CD14-positive monocyte (primary cell): ENCODE measurements at regions not wholly inside any gene's neighbourhood (a gene's known extent, or its start where the extent isn't known, plus 50 kb on each side); places are given as distances from the start of the nearest gene placed in this dataset.
A peak's percentile ranks its signal among the peaks of the same experiment; 100 is the strongest.
"Not testable (repeated sequence)": the region's sequence is repeated elsewhere in the genome, so short reads cannot be mapped to it uniquely, and the experiment has no call there.

Source experiments
- DNase-seq, 3 donors: peaks; one replicate each; pipeline ENCODE4 v3.0.0-alpha.2; 2011 to 2022
- H2AFZ ChIP-seq: 2 replicates; pipeline ENCODE4 v1.6.0; 2012; ENCODE audit warnings: mild to moderate bottlenecking, low read depth, low read length, inconsistent platforms; ENCODE audit not compliant: insufficient read depth, poor library complexity, severe bottlenecking
- H3K27ac ChIP-seq, 2 donors: 1 replicate in 1 of 2; 2 replicates in 1 of 2; pipeline ENCODE4 v1.5.1; 2012 to 2013; ENCODE audit warnings: low read length in 2 of 2, control low read depth in 1 of 2, inconsistent platforms in 1 of 2, low read depth in 1 of 2, mild to moderate bottlenecking in 1 of 2
- H3K27me3 ChIP-seq, 2 donors: one replicate each; pipeline versions ENCODE4 v1.6.0 to v1.6.1; 2011 to 2013; ENCODE audit warnings: low read length in 2 of 2; ENCODE audit not compliant: control insufficient read depth in 2 of 2, insufficient read depth in 2 of 2
- H3K36me3 ChIP-seq, 2 donors: replicated peaks in 1 of 2; 1 replicate in 1 of 2; 2 replicates in 1 of 2; pipeline versions ENCODE4 v1.5.1 to v1.6.1; 2012 to 2013; ENCODE audit warnings: low read length in 2 of 2, control low read depth in 1 of 2, inconsistent platforms in 1 of 2, mild to moderate bottlenecking in 1 of 2; ENCODE audit not compliant: insufficient read depth in 2 of 2, control insufficient read depth in 1 of 2
- H3K4me1 ChIP-seq, 2 donors: 1 replicate in 1 of 2; 2 replicates in 1 of 2; pipeline versions ENCODE4 v1.5.1 to v1.6.1; 2012 to 2013; ENCODE audit warnings: low read length in 2 of 2, control low read depth in 1 of 2, inconsistent platforms in 1 of 2, mild to moderate bottlenecking in 1 of 2, moderate library complexity in 1 of 2; ENCODE audit not compliant: insufficient read depth in 2 of 2, control insufficient read depth in 1 of 2
- H3K4me2 ChIP-seq: replicated peaks from 2 replicates; pipeline ENCODE3; 2012; ENCODE audit warnings: low read length, moderate library complexity, mild to moderate bottlenecking; ENCODE audit not compliant: poor library complexity, severe bottlenecking; ENCODE audit errors: extremely low read depth
- H3K4me3 ChIP-seq, 3 experiments: fragments of 200-600 bp in 1 of 3; sonication (generic) in 1 of 3; replicated peaks in 1 of 3; 1 replicate in 2 of 3; 2 replicates in 1 of 3; pipeline ENCODE4 v1.5.1; 2011 to 2013; ENCODE audit warnings: low read length in 3 of 3, mild to moderate bottlenecking in 3 of 3, control low read depth in 2 of 3, low read depth in 2 of 3, inconsistent platforms in 1 of 3, moderate library complexity in 1 of 3
- H3K79me2 ChIP-seq: 2 replicates; pipeline ENCODE4 v1.6.0; 2012; ENCODE audit warnings: mild to moderate bottlenecking, control low read depth, inconsistent platforms, low read length, moderate library complexity; ENCODE audit not compliant: insufficient read depth
- H3K9ac ChIP-seq: 2 replicates; pipeline ENCODE4 v1.6.0; 2017; ENCODE audit warnings: low read length, mild to moderate bottlenecking; ENCODE audit not compliant: insufficient read depth, poor library complexity, severe bottlenecking
- H3K9me3 ChIP-seq, 2 donors: replicated peaks in 1 of 2; 1 replicate in 1 of 2; 2 replicates in 1 of 2; pipeline versions ENCODE4 v1.5.1 to v1.6.1; 2012 to 2013; ENCODE audit warnings: low read length in 2 of 2, control low read depth in 1 of 2; ENCODE audit not compliant: control insufficient read depth in 1 of 2, insufficient read depth in 1 of 2
- H4K20me1 ChIP-seq: 2 replicates; pipeline ENCODE4 v1.6.0; 2012; ENCODE audit warnings: mild to moderate bottlenecking, low read length, control low read depth, moderate library complexity; ENCODE audit not compliant: insufficient read depth
- H3K27ac Mint-ChIP-seq, 7 donors: one replicate each; pipeline ENCODE4 v1.8.0; 2020; ENCODE audit warnings: mild to moderate bottlenecking in 7 of 7, mixed read lengths in 7 of 7, moderate library complexity in 6 of 7, inconsistent platforms in 2 of 7
- H3K27me3 Mint-ChIP-seq, 3 donors: one replicate each; pipeline ENCODE4 v1.8.0; 2021 to 2022; ENCODE audit warnings: low read depth in 3 of 3, mild to moderate bottlenecking in 3 of 3, mixed read lengths in 3 of 3, moderate library complexity in 3 of 3, inconsistent platforms in 1 of 3
- H3K36me3 Mint-ChIP-seq, 2 donors: one replicate each; pipeline ENCODE4 v1.8.0; 2020; ENCODE audit warnings: mixed read lengths in 2 of 2, inconsistent platforms in 1 of 2, mild to moderate bottlenecking in 1 of 2
- H3K4me1 Mint-ChIP-seq: one replicate; pipeline ENCODE4 v1.8.0; 2020; ENCODE audit warnings: mild to moderate bottlenecking, mixed read lengths
- H3K4me3 Mint-ChIP-seq, 2 donors: one replicate each; pipeline ENCODE4 v1.8.0; 2020; ENCODE audit warnings: mild to moderate bottlenecking in 2 of 2, mixed read lengths in 2 of 2, moderate library complexity in 1 of 2
- H3K9me3 Mint-ChIP-seq, 7 donors: one replicate each; pipeline ENCODE4 v1.8.0; 2020 to 2022; ENCODE audit warnings: mixed read lengths in 7 of 7, mild to moderate bottlenecking in 6 of 7, moderate library complexity in 6 of 7, inconsistent platforms in 2 of 7
- WGBS: methylation state at CpG from one replicate; pipeline ENCODE4 v1.1.5; 2013; ENCODE audit warnings: missing lambda C conversion rate; ENCODE audit not compliant: insufficient coverage; 5-methylcytosine and 5-hydroxymethylcytosine counted together
- intact Hi-C, 2 donors: fragments of 100-400 bp; cut with micrococcal nuclease; formaldehyde crosslinking; loops; one replicate each; pipeline versions ENCODE4 v1.15.0 to v1.15.1; 2023
- TF ChIP-seq, protein P1 (sequence below): fragments of 200-600 bp; IDR thresholded peaks from one replicate; pipeline ENCODE4 v1.8.0; 2022; ENCODE audit warnings: antibody characterized with exemption, mild to moderate bottlenecking

DNA sequence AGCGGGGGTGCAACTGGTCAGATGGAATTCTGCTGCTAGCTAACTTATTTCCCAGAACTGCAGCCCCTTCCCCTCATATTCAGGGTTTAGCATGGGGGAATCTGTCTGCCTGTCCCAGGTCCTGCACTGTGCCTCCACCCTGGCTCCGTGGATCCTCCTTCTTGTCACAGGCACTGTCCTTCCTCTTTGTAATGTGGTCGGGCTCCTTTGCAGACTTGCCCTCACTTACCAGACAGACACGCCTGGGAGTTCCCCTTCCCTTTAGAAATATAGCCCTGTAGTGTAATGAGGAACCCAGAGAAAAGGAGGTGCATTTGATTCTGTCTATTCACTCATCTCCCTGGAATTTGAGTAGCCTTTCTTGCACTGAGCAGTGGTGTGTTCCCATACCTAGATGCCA, 108.7 kb downstream of the TRIM43 start:
- TF ChIP-seq, protein P1, sequence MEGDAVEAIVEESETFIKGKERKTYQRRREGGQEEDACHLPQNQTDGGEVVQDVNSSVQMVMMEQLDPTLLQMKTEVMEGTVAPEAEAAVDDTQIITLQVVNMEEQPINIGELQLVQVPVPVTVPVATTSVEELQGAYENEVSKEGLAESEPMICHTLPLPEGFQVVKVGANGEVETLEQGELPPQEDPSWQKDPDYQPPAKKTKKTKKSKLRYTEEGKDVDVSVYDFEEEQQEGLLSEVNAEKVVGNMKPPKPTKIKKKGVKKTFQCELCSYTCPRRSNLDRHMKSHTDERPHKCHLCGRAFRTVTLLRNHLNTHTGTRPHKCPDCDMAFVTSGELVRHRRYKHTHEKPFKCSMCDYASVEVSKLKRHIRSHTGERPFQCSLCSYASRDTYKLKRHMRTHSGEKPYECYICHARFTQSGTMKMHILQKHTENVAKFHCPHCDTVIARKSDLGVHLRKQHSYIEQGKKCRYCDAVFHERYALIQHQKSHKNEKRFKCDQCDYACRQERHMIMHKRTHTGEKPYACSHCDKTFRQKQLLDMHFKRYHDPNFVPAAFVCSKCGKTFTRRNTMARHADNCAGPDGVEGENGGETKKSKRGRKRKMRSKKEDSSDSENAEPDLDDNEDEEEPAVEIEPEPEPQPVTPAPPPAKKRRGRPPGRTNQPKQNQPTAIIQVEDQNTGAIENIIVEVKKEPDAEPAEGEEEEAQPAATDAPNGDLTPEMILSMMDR = no peak
- intact Hi-C loops = no loop called here
- H3K36me3 Mint-ChIP-seq = no peaks in the 10 kb centered on the region

DNA sequence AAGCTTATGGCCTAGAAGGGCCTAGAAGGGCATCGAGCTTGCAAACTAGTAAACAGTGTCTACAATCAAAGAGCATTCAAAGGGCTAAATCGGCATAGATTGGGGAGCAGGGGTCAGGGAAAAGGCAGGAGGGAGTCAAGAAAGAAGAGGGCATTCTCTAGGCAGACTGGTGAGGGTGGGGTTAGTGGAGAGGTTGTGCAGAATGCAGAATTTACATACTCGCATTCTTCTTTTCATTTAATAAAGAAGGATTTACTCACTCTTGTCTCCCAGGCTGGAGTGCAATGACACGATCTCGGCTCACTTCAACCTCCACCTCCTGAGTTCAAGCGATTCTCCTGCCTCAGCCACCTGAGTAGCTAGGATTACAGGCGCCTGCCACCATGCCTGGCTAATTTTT, 110.7 kb downstream of the TRIM43 start:
- Histone ChIP-seq H3K79me2 (no peaks in the 10 kb centered on the region), H3K9me3 (no peaks in the 10 kb centered on the region), H3K9ac (no peak overlapping the region), H3K27ac (no peak overlapping the region), H3K4me2 (no peak overlapping the region), H3K4me1 (no peaks in the 10 kb centered on the region), H4K20me1 (no peaks in the 10 kb centered on the region), H3K27me3 (no peaks in the 10 kb centered on the region), H3K36me3 (no peaks in the 10 kb centered on the region), H2AFZ (no peak overlapping the region), H3K4me3 (no peak overlapping the region)
- H3K9me3 Mint-ChIP-seq = no peaks in the 10 kb centered on the region
- no peak overlapping the region for H3K4me3 Mint-ChIP-seq
- TF ChIP-seq, protein P1 = no peak
- peaks cover 0 to 6% (median 3%) of the 10 kb centered on the region in 3 donors for H3K27me3 Mint-ChIP-seq
- peaks cover 5% of the 10 kb centered on the region for H3K4me1 Mint-ChIP-seq
- intact Hi-C loops = no loop called here
- WGBS = 93% methylated on average over 2 of the region's 7 CpGs
- DNase-seq = no peak
- H3K27ac Mint-ChIP-seq = no peak overlapping the region
- H3K36me3 Mint-ChIP-seq = no peaks in the 10 kb centered on the region

More for the DNA sequence above, 108.7 kb downstream of the TRIM43 start:
- no peak overlapping the region for H3K4me2 ChIP-seq
- H3K4me3 ChIP-seq = no peak overlapping the region
- H3K27ac ChIP-seq = no peak overlapping the region
- peaks cover 5% of the 10 kb centered on the region for H3K4me1 Mint-ChIP-seq
- H3K27ac Mint-ChIP-seq = peak overlapping the region in 1 of 7 donors; percentile 57
- no peaks in the 10 kb centered on the region for H3K79me2 ChIP-seq
- no peak overlapping the region for H3K9ac ChIP-seq
- peaks cover 0 to 2% (median 0%) of the 10 kb centered on the region in 7 donors for H3K9me3 Mint-ChIP-seq
- peak; percentile 30 to 68 (median 31) for DNase-seq
- no peak overlapping the region for H2AFZ ChIP-seq
- no CpG with 5 or more reads among the region's 4 CpGs for WGBS
- no peak overlapping the region for H3K4me3 Mint-ChIP-seq
- H3K27me3 ChIP-seq = no peaks in the 10 kb centered on the region
- H4K20me1 ChIP-seq = no peaks in the 10 kb centered on the region
- no peaks in the 10 kb centered on the region for H3K36me3 ChIP-seq
- peaks cover 3 to 13% (median 5%) of the 10 kb centered on the region in 3 donors for H3K27me3 Mint-ChIP-seq
- H3K4me1 ChIP-seq = no peaks in the 10 kb centered on the region
- no peaks in the 10 kb centered on the region for H3K9me3 ChIP-seq

DNA sequence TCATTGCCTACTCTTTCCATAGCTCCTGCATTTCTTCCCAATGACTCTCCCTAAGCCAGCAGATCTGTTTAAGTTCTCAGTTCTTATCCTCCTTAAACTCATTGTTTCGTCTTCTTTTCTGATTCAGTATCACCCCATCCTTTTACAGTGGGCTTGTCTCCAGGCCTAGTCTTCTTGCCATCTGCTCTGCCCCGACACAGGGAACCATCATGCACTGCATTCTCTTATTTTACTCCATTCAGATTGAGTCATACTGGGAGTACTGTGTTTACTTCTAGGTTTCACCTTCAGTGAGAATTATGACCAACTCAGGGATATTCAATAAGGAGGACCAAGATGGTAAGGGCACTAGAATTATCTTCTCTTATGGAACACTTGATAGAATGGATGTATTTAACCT, 115.4 kb downstream of the TRIM43 start:
- H3K27me3 ChIP-seq, H3K4me1 Mint-ChIP-seq, H2AFZ ChIP-seq, H3K4me3 Mint-ChIP-seq, intact Hi-C loops, H3K4me3 ChIP-seq, H3K36me3 ChIP-seq, H3K36me3 Mint-ChIP-seq, H3K9me3 Mint-ChIP-seq, H3K79me2 ChIP-seq, H4K20me1 ChIP-seq, H3K27me3 Mint-ChIP-seq, H3K4me1 ChIP-seq, DNase-seq, H3K27ac Mint-ChIP-seq, H3K4me2 ChIP-seq, H3K27ac ChIP-seq, H3K9ac ChIP-seq, H3K9me3 ChIP-seq: not testable (repeated sequence)
- 80% methylated on average over 1 of the region's 2 CpGs for WGBS
